Endothelial cell of umbilical vein (primary cell): ENCODE measurements at regions not wholly inside any gene's neighbourhood (a gene's known extent, or its start where the extent isn't known, plus 50 kb on each side); places are given as distances from the start of the nearest gene placed in this dataset.

Experiments used
- BruUV-seq: library from RNA; stranded (reverse); fragments of 400-500 nt; replicated peaks from 2 replicates; lab custom pipeline; 2021; lab: Mats Ljungman, UMichigan
- CTCF ChIA-PET: fragments of 300-600, 350-600 bp; sonication (Branson Sonifier 250); formaldehyde crosslinking; loops from one replicate; lab custom pipeline; 2021; ENCODE audit warnings: antibody characterized with exemption, inconsistent platforms; lab: Charles Lee
- POLR2A ChIA-PET: fragments of 300-600, 350-600 bp; sonication (Branson Sonifier 250); formaldehyde crosslinking; loops from one replicate; lab custom pipeline; 2021; ENCODE audit warnings: antibody characterized with exemption, inconsistent platforms; lab: Charles Lee
- DNase-seq: peaks from one replicate; pipeline ENCODE4 v3.0.0-alpha.2; 2011; ENCODE audit warnings: low read depth, low spot score
- FAIRE-seq: peaks from 2 replicates; lab custom pipeline; 2011; peaks lifted over from hg19 to GRCh38; lab: Jason Lieb, UNC
- H2AFZ ChIP-seq: 2 replicates; pipeline ENCODE4 v1.6.0; 2012; ENCODE audit warnings: low read depth, low read length, control low read depth, inconsistent platforms
- H3K27ac ChIP-seq: 2 replicates; pipeline ENCODE4 v1.5.1; 2011; ENCODE audit warnings: low read depth, mild to moderate bottlenecking, control low read depth, low read length, moderate library complexity; ENCODE audit not compliant: insufficient read depth
- H3K27me3 ChIP-seq, 2 experiments: 2 replicates each; pipeline versions ENCODE4 v1.6.0 to v1.6.1; 2011; ENCODE audit warnings: low read length in 2 of 2, mixed read lengths in 1 of 2; ENCODE audit not compliant: control insufficient read depth in 2 of 2, insufficient read depth in 2 of 2
- H3K36me3 ChIP-seq, 2 experiments: 2 replicates in 1 of 2; 3 replicates in 1 of 2; pipeline ENCODE4 v1.5.1; 2011; ENCODE audit warnings: low read length in 2 of 2, mild to moderate bottlenecking in 1 of 2, moderate library complexity in 1 of 2; ENCODE audit not compliant: control insufficient read depth in 2 of 2, insufficient read depth in 2 of 2; ENCODE audit errors: extremely low read depth in 1 of 2
- H3K4me1 ChIP-seq: 3 replicates; pipeline ENCODE4 v1.5.1; 2011; ENCODE audit warnings: mild to moderate bottlenecking, low read length; ENCODE audit not compliant: control insufficient read depth, insufficient read depth; ENCODE audit errors: extremely low read depth
- H3K4me2 ChIP-seq: 2 replicates; pipeline ENCODE4 v1.6.1; 2011; ENCODE audit warnings: low read length, control low read depth, mixed read lengths; ENCODE audit not compliant: insufficient read depth
- H3K4me3 ChIP-seq, 3 experiments: fragments of 200-600 bp in 1 of 3; sonication (generic), shearing (Covaris generic) in 1 of 3; replicated peaks in 1 of 3; 2 replicates each; pipeline ENCODE4 v1.5.1; 2011 to 2016; ENCODE audit warnings: control low read depth in 3 of 3, low read length in 3 of 3, mild to moderate bottlenecking in 2 of 3, inconsistent platforms in 1 of 3, low read depth in 1 of 3, moderate library complexity in 1 of 3; ENCODE audit not compliant: insufficient read depth in 1 of 3
- H3K79me2 ChIP-seq: 2 replicates; pipeline ENCODE4 v1.6.0; 2012; ENCODE audit warnings: low read length, inconsistent platforms; ENCODE audit not compliant: control insufficient read depth, insufficient read depth
- H3K9ac ChIP-seq: replicated peaks from 2 replicates; pipeline ENCODE3; 2011; ENCODE audit warnings: low read length, control low read depth; ENCODE audit not compliant: insufficient read depth; ENCODE audit errors: extremely low read depth
- H3K9me1 ChIP-seq: replicated peaks from 3 replicates; pipeline ENCODE4 v1.6.0; 2011; ENCODE audit warnings: mild to moderate bottlenecking, low read length; ENCODE audit not compliant: control insufficient read depth, insufficient read depth; ENCODE audit errors: extremely low read depth
- H3K9me3 ChIP-seq: replicated peaks from 2 replicates; pipeline ENCODE4 v1.5.1; 2012; ENCODE audit warnings: low read length, inconsistent platforms; ENCODE audit not compliant: control insufficient read depth, insufficient read depth
- H4K20me1 ChIP-seq: replicated peaks from 2 replicates; pipeline ENCODE3; 2011; ENCODE audit warnings: mild to moderate bottlenecking, low read length; ENCODE audit not compliant: control insufficient read depth, insufficient read depth; ENCODE audit errors: extremely low read depth
- CTCF ChIP-seq, 2 donors: IDR thresholded peaks; 1 replicate in 1 of 2; 2 replicates in 1 of 2; pipeline ENCODE4 v1.5.1; 2011; ENCODE audit warnings: low read length in 2 of 2, mild to moderate bottlenecking in 2 of 2, moderate library complexity in 2 of 2, control low read depth in 1 of 2, inconsistent platforms in 1 of 2, low read depth in 1 of 2; ENCODE audit not compliant: insufficient read depth in 1 of 2; ENCODE audit errors: extremely low read depth in 1 of 2
- EZH2 ChIP-seq: IDR thresholded peaks from 2 replicates; pipeline ENCODE4 v1.6.1; 2012; ENCODE audit warnings: borderline replicate concordance, low read depth, mild to moderate bottlenecking, moderate library complexity, low read length, inconsistent platforms; ENCODE audit not compliant: severe bottlenecking
- FOS ChIP-seq: IDR thresholded peaks from 2 replicates; pipeline ENCODE4 v1.6.1; 2011; ENCODE audit warnings: mild to moderate bottlenecking, low read length, moderate library complexity, borderline replicate concordance; ENCODE audit not compliant: insufficient read depth
- GATA2 ChIP-seq: IDR thresholded peaks from 2 replicates; pipeline ENCODE4 v1.7.0; 2011; ENCODE audit warnings: low read depth, mild to moderate bottlenecking, moderate library complexity, mixed read lengths, low read length; ENCODE audit not compliant: insufficient read length, insufficient read depth
- JUN ChIP-seq: IDR thresholded peaks from 2 replicates; pipeline ENCODE4 v1.6.1; 2011; ENCODE audit warnings: borderline replicate concordance, low read depth; ENCODE audit not compliant: insufficient read length, insufficient read depth
- MAX ChIP-seq: IDR thresholded peaks from 2 replicates; pipeline ENCODE4 v1.6.1; 2011; ENCODE audit not compliant: insufficient read depth, insufficient read length
- MYC ChIP-seq: IDR thresholded peaks from one replicate; pipeline ENCODE4 v1.6.1; 2011; ENCODE audit warnings: mild to moderate bottlenecking, low read depth, low read length
- POLR2A ChIP-seq: IDR thresholded peaks from 2 replicates; pipeline ENCODE4 v1.6.1; 2012; ENCODE audit warnings: low read depth, mild to moderate bottlenecking, control low read depth, low read length
- POLR2AphosphoS5 ChIP-seq: IDR thresholded peaks from 2 replicates; pipeline ENCODE4 v1.6.1; 2012; ENCODE audit warnings: low read depth, mild to moderate bottlenecking, control low read depth, low read length, moderate library complexity; ENCODE audit not compliant: insufficient read depth
- dilution Hi-C: fragments of 300-500 bp; cut with MboI; formaldehyde crosslinking; loops from one replicate; pipeline ENCODE4 v1.15.0; 2019; ENCODE audit warnings: low sequenced_read_pairs; ENCODE audit not compliant: extremely low pct_ligation_motif_present
- intact Hi-C: fragments of 100-400 bp; cut with micrococcal nuclease; formaldehyde crosslinking; loops from one replicate; pipeline ENCODE4 v1.10.0; 2022

GRCh38 chr18:61261870-61262269 is 71.4 kb upstream of the CDH20 start:
- no peaks in the 10 kb centered on the region for H3K9me1 ChIP-seq
- H3K4me2 ChIP-seq: no peak overlapping the region
- no peaks in the 10 kb centered on the region for H3K9me3 ChIP-seq
- no peak overlapping the region for H3K27ac ChIP-seq
- no peak overlapping the region for H3K4me3 ChIP-seq
- H3K27me3 ChIP-seq: no peaks in the 10 kb centered on the region
- no TSS peak for BruUV-seq
- no peaks in the 10 kb centered on the region for H3K79me2 ChIP-seq
- no peaks in the 10 kb centered on the region for H4K20me1 ChIP-seq
- H3K4me1 ChIP-seq: no peaks in the 10 kb centered on the region
- TF ChIP-seq POLR2AphosphoS5 (no peak), JUN (no peak), EZH2 (no peak), MYC (no peak), FOS (no peak), GATA2 (no peak), CTCF (IDR thresholded peaks at IDR 0.05; ENCODE audit: extremely low read depth in 1 of 2, insufficient read depth in 1 of 2, low read depth in 1 of 2, low read length in 2 of 2) (no peak), MAX (no peak), POLR2A (no peak)
- no peak overlapping the region for H2AFZ ChIP-seq
- ChIA-PET CTCF (no interaction called here), POLR2A (no interaction called here)
- intact Hi-C loops: no loop called here
- no peaks in the 10 kb centered on the region for H3K36me3 ChIP-seq
- no peak for DNase-seq
- dilution Hi-C loops: no loop called here
- no peak for FAIRE-seq
- H3K9ac ChIP-seq: no peak overlapping the region
